A204.1 (cell line): ENCODE measurements at regions not wholly inside any gene's neighbourhood (a gene's known extent, or its start where the extent isn't known, plus 50 kb on each side); places are given as distances from the start of the nearest gene placed in this dataset.

ENCODE experiments used
- FAIRE-seq: peaks from 2 replicates; lab custom pipeline; 2012; peaks lifted over from hg19 to GRCh38; lab: Jason Lieb, UNC

GRCh38 chr3:176554264-176554663 lies 643.0 kb downstream of the TBL1XR1 start:
- no peak for FAIRE-seq

GRCh38 chr3:176526942-176527341 lies 670.3 kb downstream of the TBL1XR1 start:
- FAIRE-seq, result no peak

GRCh38 chr3:176526225-176526624 lies 671.1 kb downstream of the TBL1XR1 start:
- no peak for FAIRE-seq

GRCh38 chr3:176523114-176523513 lies 674.2 kb downstream of the TBL1XR1 start:
- FAIRE-seq, result no peak

GRCh38 chr3:176522436-176522835 lies 674.8 kb downstream of the TBL1XR1 start:
- FAIRE-seq, result no peak

GRCh38 chr3:176521531-176522175 lies 675.6 kb downstream of the TBL1XR1 start:
- no peak for FAIRE-seq

- FAIRE-seq, result no peak
These were observed 683.0 kb downstream of the TBL1XR1 start for GRCh38 chr3:176514297-176514696.

GRCh38 chr3:176513604-176514003 lies 683.7 kb downstream of the TBL1XR1 start:
- FAIRE-seq, result no peak

- no peak for FAIRE-seq
These were observed 685.2 kb downstream of the TBL1XR1 start for GRCh38 chr3:176512037-176512436.

GRCh38 chr3:176510097-176510496 lies 687.2 kb downstream of the TBL1XR1 start:
- no peak for FAIRE-seq

GRCh38 chr3:176505878-176506621 lies 691.2 kb downstream of the TBL1XR1 start:
- no peak for FAIRE-seq

GRCh38 chr3:176491084-176491483 lies 706.2 kb downstream of the TBL1XR1 start:
- FAIRE-seq, result no peak

GRCh38 chr3:176490357-176490756 lies 706.9 kb downstream of the TBL1XR1 start:
- FAIRE-seq, result no peak

- no peak for FAIRE-seq
These were observed 718.0 kb downstream of the TBL1XR1 start for GRCh38 chr3:176479248-176479647.

- no peak for FAIRE-seq
These were observed 727.5 kb downstream of the TBL1XR1 start for GRCh38 chr3:176469694-176470205.

GRCh38 chr3:176463610-176464009 lies 733.7 kb downstream of the TBL1XR1 start:
- no peak for FAIRE-seq

- no peak for FAIRE-seq
These were observed 749.9 kb downstream of the TBL1XR1 start for GRCh38 chr3:176447369-176447768.

GRCh38 chr3:176442326-176442725 lies 755.0 kb downstream of the TBL1XR1 start:
- FAIRE-seq, result no peak

GRCh38 chr3:176439729-176440128 lies 757.6 kb downstream of the TBL1XR1 start:
- FAIRE-seq, result no peak

GRCh38 chr3:176431991-176432390 lies 765.3 kb downstream of the TBL1XR1 start:
- FAIRE-seq, result no peak

GRCh38 chr3:176431038-176431418 lies 766.3 kb downstream of the TBL1XR1 start:
- no peak for FAIRE-seq

GRCh38 chr3:176430244-176431037 lies 766.8 kb downstream of the TBL1XR1 start:
- peak; percentile 97 for FAIRE-seq

GRCh38 chr3:176428552-176428951 lies 768.7 kb downstream of the TBL1XR1 start:
- no peak for FAIRE-seq
